Osteocyte (in vitro differentiated cells): ENCODE measurements at regions not wholly inside any gene's neighbourhood (a gene's known extent, or its start where the extent isn't known, plus 50 kb on each side); places are given as distances from the start of the nearest gene placed in this dataset.
"Not testable (repeated sequence)": the region's sequence is repeated elsewhere in the genome, so short reads cannot be mapped to it uniquely, and the experiment has no call there.

Experiments used
- DNase-seq: peaks from one replicate; pipeline ENCODE4 v3.0.0; 2021; ENCODE audit warnings: mixed read lengths; ENCODE audit not compliant: unreplicated experiment; ENCODE audit errors: extremely low spot score
- H3K27ac Mint-ChIP-seq: one replicate; pipeline ENCODE4 v1.8.0; 2021; ENCODE audit warnings: mild to moderate bottlenecking, mixed read lengths; ENCODE audit not compliant: unreplicated experiment
- H3K27me3 Mint-ChIP-seq: one replicate; pipeline ENCODE4 v1.8.0; 2021; ENCODE audit warnings: mixed read lengths; ENCODE audit not compliant: unreplicated experiment
- H3K36me3 Mint-ChIP-seq: one replicate; pipeline ENCODE4 v1.8.0; 2021; ENCODE audit warnings: mixed read lengths; ENCODE audit not compliant: unreplicated experiment
- H3K4me1 Mint-ChIP-seq: one replicate; pipeline ENCODE4 v1.8.0; 2021; ENCODE audit warnings: mixed read lengths; ENCODE audit not compliant: unreplicated experiment
- H3K4me3 Mint-ChIP-seq: one replicate; pipeline ENCODE4 v1.8.0; 2021; ENCODE audit warnings: mild to moderate bottlenecking, moderate library complexity, mixed read lengths; ENCODE audit not compliant: unreplicated experiment
- H3K9me3 Mint-ChIP-seq: one replicate; pipeline ENCODE4 v1.8.0; 2021; ENCODE audit warnings: mixed read lengths; ENCODE audit not compliant: unreplicated experiment
- TF ChIP-seq, protein P1 (sequence below): fragments of 200-600 bp; sonication (generic); IDR thresholded peaks from 2 replicates; pipeline ENCODE4 v1.5.0; 2021; ENCODE audit warnings: antibody characterized with exemption, mild to moderate bottlenecking, moderate library complexity

DNA sequence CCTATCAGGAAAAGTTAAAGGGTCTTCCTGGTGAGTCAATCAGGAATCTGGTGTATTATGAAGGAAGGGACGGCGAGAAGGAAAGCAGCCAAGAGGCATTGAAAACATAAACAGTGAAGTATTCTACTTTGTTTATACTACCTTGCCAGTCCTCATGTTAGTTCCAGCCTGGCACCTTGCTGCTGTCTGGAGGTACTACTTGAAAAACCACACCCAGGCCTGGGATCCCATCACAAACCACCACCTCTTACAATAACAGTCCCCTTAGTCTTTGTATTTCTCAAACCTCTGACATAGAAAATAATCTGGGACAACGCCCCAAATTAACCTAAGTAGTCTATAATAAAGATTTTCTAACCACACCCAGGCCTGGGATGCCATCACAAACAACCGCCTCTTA is 676.7 kb upstream of the SOX9 start:
- Mint-ChIP-seq H3K27me3 (no peaks in the 10 kb centered on the region), H3K9me3 (no peaks in the 10 kb centered on the region)

DNA sequence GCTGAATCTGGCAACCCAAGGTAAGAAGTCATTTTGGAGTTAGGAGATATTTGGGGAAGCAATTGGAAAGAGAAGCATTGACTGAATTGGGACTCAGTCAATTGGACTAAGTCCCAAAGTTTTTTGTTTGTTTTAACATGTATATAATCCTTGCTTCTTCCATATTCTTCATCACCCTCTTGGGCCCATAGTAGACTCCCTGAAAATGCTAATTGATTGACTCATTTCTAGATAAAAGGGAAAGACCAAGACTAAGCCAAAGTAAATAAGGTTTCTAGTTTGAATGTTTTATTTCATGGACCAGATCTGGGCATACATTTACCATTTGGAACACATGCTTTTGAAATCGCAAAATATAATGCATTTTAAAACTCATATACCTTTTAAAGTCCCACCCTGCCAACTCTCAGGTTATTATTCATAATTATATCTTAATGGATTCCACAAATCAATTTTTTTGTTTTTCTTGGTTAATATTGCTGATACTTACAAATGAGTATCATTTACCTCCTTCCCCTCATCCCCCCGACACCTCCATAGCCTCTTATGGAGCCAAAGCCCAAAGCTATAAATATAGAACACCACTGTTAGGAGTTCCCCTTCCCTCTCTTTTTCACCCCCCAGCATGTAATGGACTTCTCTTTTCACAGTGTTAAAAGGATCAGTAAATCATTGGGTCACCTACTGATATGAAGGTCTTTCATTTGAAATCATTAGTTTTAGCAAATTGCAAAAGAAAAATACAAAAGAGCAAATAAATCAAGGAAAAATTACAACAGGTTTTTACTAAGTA is 674.0 kb upstream of the SOX9 start:
- TF ChIP-seq, protein P1, sequence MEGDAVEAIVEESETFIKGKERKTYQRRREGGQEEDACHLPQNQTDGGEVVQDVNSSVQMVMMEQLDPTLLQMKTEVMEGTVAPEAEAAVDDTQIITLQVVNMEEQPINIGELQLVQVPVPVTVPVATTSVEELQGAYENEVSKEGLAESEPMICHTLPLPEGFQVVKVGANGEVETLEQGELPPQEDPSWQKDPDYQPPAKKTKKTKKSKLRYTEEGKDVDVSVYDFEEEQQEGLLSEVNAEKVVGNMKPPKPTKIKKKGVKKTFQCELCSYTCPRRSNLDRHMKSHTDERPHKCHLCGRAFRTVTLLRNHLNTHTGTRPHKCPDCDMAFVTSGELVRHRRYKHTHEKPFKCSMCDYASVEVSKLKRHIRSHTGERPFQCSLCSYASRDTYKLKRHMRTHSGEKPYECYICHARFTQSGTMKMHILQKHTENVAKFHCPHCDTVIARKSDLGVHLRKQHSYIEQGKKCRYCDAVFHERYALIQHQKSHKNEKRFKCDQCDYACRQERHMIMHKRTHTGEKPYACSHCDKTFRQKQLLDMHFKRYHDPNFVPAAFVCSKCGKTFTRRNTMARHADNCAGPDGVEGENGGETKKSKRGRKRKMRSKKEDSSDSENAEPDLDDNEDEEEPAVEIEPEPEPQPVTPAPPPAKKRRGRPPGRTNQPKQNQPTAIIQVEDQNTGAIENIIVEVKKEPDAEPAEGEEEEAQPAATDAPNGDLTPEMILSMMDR: no peak
- H3K27ac Mint-ChIP-seq: no peak overlapping the region
- no peak for DNase-seq
- no peaks in the 10 kb centered on the region for H3K9me3 Mint-ChIP-seq
- H3K4me1 Mint-ChIP-seq: peaks cover 6% of the 10 kb centered on the region
- H3K36me3 Mint-ChIP-seq: no peaks in the 10 kb centered on the region
- no peak overlapping the region for H3K4me3 Mint-ChIP-seq
- H3K27me3 Mint-ChIP-seq: no peaks in the 10 kb centered on the region

More for the DNA sequence above, 676.7 kb upstream of the SOX9 start:
- DNase-seq: no peak
- peaks cover 23% of the 10 kb centered on the region for H3K4me1 Mint-ChIP-seq
- H3K4me3 Mint-ChIP-seq: no peak overlapping the region
- H3K27ac Mint-ChIP-seq: no peak overlapping the region
- no peaks in the 10 kb centered on the region for H3K36me3 Mint-ChIP-seq
- TF ChIP-seq, protein P1: no peak

DNA sequence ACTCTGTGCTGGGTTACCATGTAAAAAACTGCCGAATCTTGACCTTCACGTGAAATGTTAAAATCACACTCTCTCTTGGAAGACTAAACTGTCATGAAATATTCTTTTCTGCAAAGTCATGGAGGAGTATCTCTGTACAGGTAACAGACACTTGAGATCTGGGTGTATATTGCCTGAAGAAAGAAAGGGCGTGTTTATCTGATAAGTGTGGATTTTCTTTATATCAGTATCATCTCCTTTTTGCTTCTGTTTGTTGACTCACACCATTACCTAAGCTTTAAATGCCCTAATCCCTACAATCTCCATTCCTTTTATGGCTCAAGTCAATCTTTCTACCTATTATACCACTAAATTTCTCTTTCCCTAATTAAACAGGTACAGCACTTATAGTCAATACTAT is 673.2 kb upstream of the SOX9 start:
- Mint-ChIP-seq H3K27me3 (no peaks in the 10 kb centered on the region), H3K36me3 (no peaks in the 10 kb centered on the region), H3K9me3 (no peaks in the 10 kb centered on the region), H3K4me1 (peaks cover 6% of the 10 kb centered on the region), H3K27ac (no peak overlapping the region), H3K4me3 (no peak overlapping the region)
- no peak for DNase-seq
- TF ChIP-seq, protein P1: no peak

DNA sequence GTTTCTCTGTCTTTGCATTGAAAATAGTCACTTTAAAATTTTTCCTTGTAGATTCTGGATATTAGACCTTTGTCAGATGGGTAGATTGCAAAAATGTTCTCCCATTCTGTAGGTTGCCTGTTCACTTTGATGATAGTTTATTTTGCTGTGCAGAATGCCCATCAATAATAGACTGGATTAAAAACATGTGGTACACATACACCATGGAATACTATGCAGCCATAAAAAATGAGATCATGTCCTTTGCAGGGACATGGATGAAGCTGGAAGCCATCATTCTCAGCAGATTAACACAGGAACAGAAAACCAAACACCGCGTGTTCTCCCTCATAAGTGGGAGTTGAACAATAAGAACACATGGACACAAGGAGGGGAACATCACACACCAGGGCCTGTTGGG is 670.2 kb upstream of the SOX9 start:
- DNase-seq, H3K27me3 Mint-ChIP-seq, H3K36me3 Mint-ChIP-seq, H3K9me3 Mint-ChIP-seq, H3K27ac Mint-ChIP-seq, H3K4me1 Mint-ChIP-seq, H3K4me3 Mint-ChIP-seq: not testable (repeated sequence)

DNA sequence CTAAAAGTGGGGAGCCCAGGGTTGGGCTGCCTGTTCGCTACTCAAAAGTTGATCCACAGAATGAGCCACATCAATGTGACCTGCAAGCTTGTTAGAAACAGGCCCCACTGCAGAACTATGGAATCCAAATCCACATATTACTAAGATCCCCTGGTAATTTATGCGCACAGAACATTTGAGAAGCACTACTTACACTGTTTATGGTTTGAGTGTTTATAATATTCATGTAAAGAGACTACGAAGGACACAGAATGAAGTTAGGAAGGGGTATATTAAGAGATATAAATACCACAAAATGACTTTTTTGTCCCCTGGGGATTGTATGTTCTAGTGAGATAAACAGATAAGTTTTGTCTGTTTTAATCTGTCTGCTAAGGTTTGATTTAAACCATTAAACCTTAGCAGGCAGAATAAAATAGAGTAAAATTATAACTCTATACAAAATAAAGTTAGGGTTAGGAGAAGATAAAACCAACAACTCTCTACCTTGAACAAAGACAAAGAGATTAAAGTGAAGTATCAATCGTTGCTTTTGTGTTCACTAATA is 666.9 kb upstream of the SOX9 start:
- H3K27me3 Mint-ChIP-seq: no peaks in the 10 kb centered on the region
- H3K4me3 Mint-ChIP-seq: no peak overlapping the region
- TF ChIP-seq, protein P1: no peak
- no peak overlapping the region for H3K27ac Mint-ChIP-seq
- H3K36me3 Mint-ChIP-seq: no peaks in the 10 kb centered on the region
- no peak for DNase-seq
- no peaks in the 10 kb centered on the region for H3K9me3 Mint-ChIP-seq
- H3K4me1 Mint-ChIP-seq: no peaks in the 10 kb centered on the region
